Natural killer cell (primary cell): ENCODE measurements at regions not wholly inside any gene's neighbourhood (a gene's known extent, or its start where the extent isn't known, plus 50 kb on each side); places are given as distances from the start of the nearest gene placed in this dataset.

ENCODE experiments used
- ATAC-seq, 3 donors: fragments of 150-1000 bp in 2 of 3; fragments of 200-7000 bp in 1 of 3; cut with Tn5 transposase; 1 replicate in 1 of 3; 2 replicates in 2 of 3; pipeline ENCODE4 v1.10.0; 2021; ENCODE audit warnings: mild to moderate bottlenecking in 2 of 3, moderate library complexity in 2 of 3
- DNase-seq, 2 donors: peaks; one replicate each; pipeline versions ENCODE4 v3.0.0 to v3.0.0-alpha.2; 2013 to 2021; ENCODE audit warnings: mixed read lengths in 1 of 2
- H3K27ac ChIP-seq: one replicate; pipeline ENCODE4 v1.5.1; 2013; ENCODE audit warnings: mild to moderate bottlenecking, low read length
- H3K27me3 ChIP-seq: one replicate; pipeline ENCODE4 v1.6.1; 2013; ENCODE audit warnings: low read length; ENCODE audit not compliant: control insufficient read depth, insufficient read depth
- H3K36me3 ChIP-seq: one replicate; pipeline ENCODE4 v1.6.1; 2013; ENCODE audit warnings: low read length; ENCODE audit not compliant: control insufficient read depth, insufficient read depth
- H3K4me1 ChIP-seq: one replicate; pipeline ENCODE4 v1.6.1; 2013; ENCODE audit warnings: low read length; ENCODE audit not compliant: control insufficient read depth, insufficient read depth
- H3K4me3 ChIP-seq: one replicate; pipeline ENCODE4 v1.5.1; 2013; ENCODE audit warnings: low read length
- H3K9me3 ChIP-seq: one replicate; pipeline ENCODE4 v1.6.1; 2013; ENCODE audit warnings: low read length; ENCODE audit not compliant: control insufficient read depth, insufficient read depth
- H3K27ac Mint-ChIP-seq, 2 donors: one replicate each; pipeline ENCODE4 v1.8.0; 2022; ENCODE audit warnings: mild to moderate bottlenecking in 2 of 2, mixed read lengths in 2 of 2, moderate library complexity in 1 of 2
- H3K27me3 Mint-ChIP-seq, 2 donors: one replicate each; pipeline ENCODE4 v1.8.0; 2022; ENCODE audit warnings: low read depth in 2 of 2, mixed read lengths in 2 of 2
- H3K36me3 Mint-ChIP-seq: one replicate; pipeline ENCODE4 v1.8.0; 2022; ENCODE audit warnings: mixed read lengths
- H3K4me1 Mint-ChIP-seq, 2 donors: one replicate each; pipeline ENCODE4 v1.8.0; 2022; ENCODE audit warnings: mixed read lengths in 2 of 2
- H3K4me3 Mint-ChIP-seq: one replicate; pipeline ENCODE4 v1.8.0; 2022; ENCODE audit warnings: mild to moderate bottlenecking, moderate library complexity, mixed read lengths
- H3K9me3 Mint-ChIP-seq, 2 donors: one replicate each; pipeline ENCODE4 v1.8.0; 2022; ENCODE audit warnings: mixed read lengths in 2 of 2
- WGBS: methylation state at CpG from one replicate; pipeline ENCODE4 v1.1.7; 2013; ENCODE audit warnings: missing lambda C conversion rate; ENCODE audit not compliant: insufficient coverage; 5-methylcytosine and 5-hydroxymethylcytosine counted together
- intact Hi-C: fragments of 100-400 bp; cut with micrococcal nuclease; formaldehyde crosslinking; loops from one replicate; pipeline ENCODE4 v1.14.2; 2022
- TF ChIP-seq, protein P1 (sequence below): fragments of 200-600 bp; IDR thresholded peaks from one replicate; pipeline ENCODE4 v1.8.0; 2022; ENCODE audit warnings: antibody characterized with exemption

GRCh38 chr4:129822701-129823100 lies 726.7 kb downstream of the C4orf33 start:
- TF ChIP-seq, protein P1, sequence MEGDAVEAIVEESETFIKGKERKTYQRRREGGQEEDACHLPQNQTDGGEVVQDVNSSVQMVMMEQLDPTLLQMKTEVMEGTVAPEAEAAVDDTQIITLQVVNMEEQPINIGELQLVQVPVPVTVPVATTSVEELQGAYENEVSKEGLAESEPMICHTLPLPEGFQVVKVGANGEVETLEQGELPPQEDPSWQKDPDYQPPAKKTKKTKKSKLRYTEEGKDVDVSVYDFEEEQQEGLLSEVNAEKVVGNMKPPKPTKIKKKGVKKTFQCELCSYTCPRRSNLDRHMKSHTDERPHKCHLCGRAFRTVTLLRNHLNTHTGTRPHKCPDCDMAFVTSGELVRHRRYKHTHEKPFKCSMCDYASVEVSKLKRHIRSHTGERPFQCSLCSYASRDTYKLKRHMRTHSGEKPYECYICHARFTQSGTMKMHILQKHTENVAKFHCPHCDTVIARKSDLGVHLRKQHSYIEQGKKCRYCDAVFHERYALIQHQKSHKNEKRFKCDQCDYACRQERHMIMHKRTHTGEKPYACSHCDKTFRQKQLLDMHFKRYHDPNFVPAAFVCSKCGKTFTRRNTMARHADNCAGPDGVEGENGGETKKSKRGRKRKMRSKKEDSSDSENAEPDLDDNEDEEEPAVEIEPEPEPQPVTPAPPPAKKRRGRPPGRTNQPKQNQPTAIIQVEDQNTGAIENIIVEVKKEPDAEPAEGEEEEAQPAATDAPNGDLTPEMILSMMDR = no peak
- H3K27ac ChIP-seq = no peak overlapping the region
- Mint-ChIP-seq H3K27ac (no peak overlapping the region), H3K4me3 (no peak overlapping the region), H3K27me3 (no peaks in the 10 kb centered on the region), H3K9me3 (peaks cover 8 to 11% of the 10 kb centered on the region in 2 donors), H3K36me3 (no peaks in the 10 kb centered on the region), H3K4me1 (no peaks in the 10 kb centered on the region)
- no peak overlapping the region for H3K4me3 ChIP-seq
- 80% methylated on average over 2 of the region's 2 CpGs for WGBS
- H3K4me1 ChIP-seq = no peaks in the 10 kb centered on the region
- H3K36me3 ChIP-seq = no peaks in the 10 kb centered on the region
- H3K9me3 ChIP-seq = no peaks in the 10 kb centered on the region
- DNase-seq = no peak
- intact Hi-C loops = no loop called here
- ATAC-seq = no peak
- H3K27me3 ChIP-seq = no peaks in the 10 kb centered on the region

DNA sequence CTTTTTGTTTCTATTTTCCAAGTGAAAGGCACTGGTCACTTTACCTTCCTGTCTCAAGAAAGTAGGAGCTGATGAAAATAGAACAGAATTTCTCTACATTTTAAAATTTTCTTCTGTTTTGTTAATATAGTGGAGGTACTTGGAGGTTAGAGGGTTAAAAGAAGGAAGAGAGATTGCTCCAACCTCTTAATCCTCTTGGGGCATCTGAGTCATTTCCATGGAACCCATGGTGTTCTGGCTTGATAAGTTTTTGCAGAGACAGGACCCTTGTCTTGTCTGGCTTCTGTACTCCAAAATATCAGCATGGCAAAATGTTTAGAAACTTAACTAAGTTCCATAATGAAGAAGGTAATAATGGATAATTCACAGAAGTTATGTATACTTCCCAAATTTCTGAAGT lies 727.2 kb downstream of the C4orf33 start:
- H3K4me1 ChIP-seq = no peaks in the 10 kb centered on the region
- Mint-ChIP-seq H3K27me3 (no peaks in the 10 kb centered on the region), H3K4me3 (no peak overlapping the region), H3K4me1 (no peaks in the 10 kb centered on the region), H3K9me3 (peaks cover 7 to 11% of the 10 kb centered on the region in 2 donors), H3K36me3 (no peaks in the 10 kb centered on the region), H3K27ac (no peak overlapping the region)
- intact Hi-C loops = no loop called here
- no peak overlapping the region for H3K4me3 ChIP-seq
- TF ChIP-seq, protein P1 = no peak
- no peaks in the 10 kb centered on the region for H3K36me3 ChIP-seq
- no peak overlapping the region for H3K27ac ChIP-seq
- no peaks in the 10 kb centered on the region for H3K27me3 ChIP-seq
- H3K9me3 ChIP-seq = no peaks in the 10 kb centered on the region
- no peak for DNase-seq
- no peak for ATAC-seq

GRCh38 chr4:129829373-129829772 lies 733.4 kb downstream of the C4orf33 start:
- no peaks in the 10 kb centered on the region for H3K36me3 Mint-ChIP-seq
- TF ChIP-seq, protein P1 = no peak
- peaks cover 4 to 11% of the 10 kb centered on the region in 2 donors for H3K9me3 Mint-ChIP-seq
- intact Hi-C loops = no loop called here
- no peak for ATAC-seq
- no peaks in the 10 kb centered on the region for H3K27me3 Mint-ChIP-seq
- H3K27ac Mint-ChIP-seq = no peak overlapping the region
- Histone ChIP-seq H3K27ac (no peak overlapping the region), H3K9me3 (no peaks in the 10 kb centered on the region), H3K36me3 (no peaks in the 10 kb centered on the region), H3K27me3 (no peaks in the 10 kb centered on the region), H3K4me3 (no peak overlapping the region), H3K4me1 (no peaks in the 10 kb centered on the region)
- H3K4me1 Mint-ChIP-seq = no peaks in the 10 kb centered on the region
- no peak for DNase-seq
- WGBS = 94% methylated on average over 2 of the region's 2 CpGs
- no peak overlapping the region for H3K4me3 Mint-ChIP-seq

GRCh38 chr4:129839687-129840086 lies 743.7 kb downstream of the C4orf33 start:
- H3K27me3 Mint-ChIP-seq = no peaks in the 10 kb centered on the region
- intact Hi-C loops = no loop called here
- peaks cover 7% of the 10 kb centered on the region for H3K36me3 Mint-ChIP-seq
- H3K4me3 ChIP-seq = no peak overlapping the region
- WGBS = 98% methylated on average over 3 of the region's 3 CpGs
- no peaks in the 10 kb centered on the region for H3K4me1 ChIP-seq
- H3K27ac Mint-ChIP-seq = no peak overlapping the region
- peaks cover 14 to 22% of the 10 kb centered on the region in 2 donors for H3K9me3 Mint-ChIP-seq
- no peak for DNase-seq
- H3K27ac ChIP-seq = no peak overlapping the region
- H3K27me3 ChIP-seq = no peaks in the 10 kb centered on the region
- ATAC-seq = no peak
- H3K9me3 ChIP-seq = no peaks in the 10 kb centered on the region
- H3K4me3 Mint-ChIP-seq = no peak overlapping the region
- no peaks in the 10 kb centered on the region for H3K4me1 Mint-ChIP-seq
- TF ChIP-seq, protein P1 = no peak
- no peaks in the 10 kb centered on the region for H3K36me3 ChIP-seq
